Lower leg skin (tissue), 4 donors: ENCODE measurements at regions not wholly inside any gene's neighbourhood (a gene's known extent, or its start where the extent isn't known, plus 50 kb on each side); places are given as distances from the start of the nearest gene placed in this dataset.

Experiments used
- DNase-seq, 2 donors: peaks; one replicate each; pipeline ENCODE4 v3.0.0-alpha.2; 2019; ENCODE audit warnings: low spot score in 2 of 2
- H3K4me3 ChIP-seq: fragments of 200-600 bp; sonication (generic); 2 replicates; pipeline ENCODE4 v1.5.1; 2017; ENCODE audit warnings: mild to moderate bottlenecking, low read depth; ENCODE audit not compliant: poor library complexity, severe bottlenecking
- POLR2A ChIP-seq, 2 donors: fragments of 450-650 bp; IDR thresholded peaks; one replicate each; pipeline ENCODE4 v1.6.1; 2016 to 2017; ENCODE audit warnings: antibody characterized with exemption in 2 of 2, mild to moderate bottlenecking in 1 of 2, moderate library complexity in 1 of 2
- WGBS, 2 donors: methylation state at CpG; one replicate each; pipeline ENCODE4 v1.1.5; 2018; 5-methylcytosine and 5-hydroxymethylcytosine counted together
- intact Hi-C: fragments of 100-400 bp; cut with DNase I; formaldehyde crosslinking; loops from one replicate; pipeline ENCODE4 v1.15.0; 2023; ENCODE audit warnings: low total_unique reads
- TF ChIP-seq, protein P1 (sequence below), 3 donors: fragments of 450-650 bp; IDR thresholded peaks; one replicate each; pipeline ENCODE4 v1.5.1; 2016; ENCODE audit warnings: antibody characterized with exemption in 3 of 3, mild to moderate bottlenecking in 3 of 3, moderate library complexity in 2 of 3

DNA sequence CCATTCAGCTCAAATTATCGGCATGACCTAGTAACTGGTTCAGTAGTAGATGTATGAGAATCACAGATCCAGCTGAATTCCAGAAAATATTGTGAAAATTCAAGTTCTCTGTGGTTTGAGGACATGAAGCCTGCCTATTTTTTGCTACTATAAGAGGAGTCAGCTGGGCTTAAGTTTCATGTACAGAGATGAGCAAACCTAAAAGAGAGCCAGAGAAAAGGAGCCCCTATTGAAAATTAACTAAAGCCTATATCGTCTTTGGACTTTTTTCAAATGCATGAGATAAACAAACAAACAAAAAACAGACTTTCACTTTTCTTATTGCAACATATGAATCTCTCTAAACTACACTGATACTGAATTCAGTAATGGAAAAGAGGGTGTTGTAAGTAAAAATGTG, 106.8 kb upstream of the SPRY2 start:
- 84 to 89% methylated on average over 2 of the region's 2 CpGs for WGBS, 2 donors
- TF ChIP-seq, protein P1, sequence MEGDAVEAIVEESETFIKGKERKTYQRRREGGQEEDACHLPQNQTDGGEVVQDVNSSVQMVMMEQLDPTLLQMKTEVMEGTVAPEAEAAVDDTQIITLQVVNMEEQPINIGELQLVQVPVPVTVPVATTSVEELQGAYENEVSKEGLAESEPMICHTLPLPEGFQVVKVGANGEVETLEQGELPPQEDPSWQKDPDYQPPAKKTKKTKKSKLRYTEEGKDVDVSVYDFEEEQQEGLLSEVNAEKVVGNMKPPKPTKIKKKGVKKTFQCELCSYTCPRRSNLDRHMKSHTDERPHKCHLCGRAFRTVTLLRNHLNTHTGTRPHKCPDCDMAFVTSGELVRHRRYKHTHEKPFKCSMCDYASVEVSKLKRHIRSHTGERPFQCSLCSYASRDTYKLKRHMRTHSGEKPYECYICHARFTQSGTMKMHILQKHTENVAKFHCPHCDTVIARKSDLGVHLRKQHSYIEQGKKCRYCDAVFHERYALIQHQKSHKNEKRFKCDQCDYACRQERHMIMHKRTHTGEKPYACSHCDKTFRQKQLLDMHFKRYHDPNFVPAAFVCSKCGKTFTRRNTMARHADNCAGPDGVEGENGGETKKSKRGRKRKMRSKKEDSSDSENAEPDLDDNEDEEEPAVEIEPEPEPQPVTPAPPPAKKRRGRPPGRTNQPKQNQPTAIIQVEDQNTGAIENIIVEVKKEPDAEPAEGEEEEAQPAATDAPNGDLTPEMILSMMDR (IDR thresholded peaks at IDR 0.05) = no peak
- no peak for TF ChIP-seq POLR2A (IDR thresholded peaks at IDR 0.05)
- DNase-seq = no peak
- H3K4me3 ChIP-seq = no peak overlapping the region
- intact Hi-C loops = no loop called here

DNA sequence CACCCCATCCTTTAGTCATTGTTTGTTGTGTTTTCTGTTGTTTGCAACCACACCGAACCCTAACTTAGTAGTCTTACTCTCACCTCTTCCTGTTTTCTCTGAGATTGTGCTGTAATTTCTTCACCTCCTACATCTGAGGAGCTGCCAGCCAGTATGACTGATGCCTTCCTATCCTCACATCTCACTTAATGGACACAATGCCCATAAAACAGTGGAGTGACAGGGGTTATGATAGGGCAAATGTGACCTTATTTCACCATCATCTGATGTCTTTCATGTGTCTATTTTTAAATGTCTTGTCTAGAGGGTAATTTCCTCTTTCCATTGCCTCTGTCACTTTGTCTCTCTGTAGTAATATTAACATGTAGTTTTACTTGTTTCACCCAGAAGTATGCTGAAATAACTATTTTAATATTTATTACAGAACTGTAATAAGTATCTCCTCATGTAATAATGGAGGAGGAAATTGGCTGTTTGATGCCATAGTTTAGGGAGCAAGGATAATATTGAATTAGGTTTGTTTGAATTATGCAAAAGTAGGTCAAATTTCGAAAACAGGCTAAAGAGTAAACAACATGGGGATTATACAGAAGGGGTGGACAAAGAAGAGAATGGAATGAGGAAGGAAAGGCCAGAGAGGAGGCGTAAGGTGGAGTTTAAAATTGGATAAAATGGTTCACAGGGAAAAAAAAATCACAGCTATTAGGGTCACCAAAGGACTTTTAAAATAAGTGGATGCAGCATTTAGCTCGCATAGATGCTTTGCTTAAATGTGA, 103.5 kb upstream of the SPRY2 start:
- 72 to 76% methylated on average over 4 of the region's 4 CpGs for WGBS, 2 donors
- TF ChIP-seq, protein P1 (IDR thresholded peaks at IDR 0.05) = no peak
- no peak for TF ChIP-seq POLR2A (IDR thresholded peaks at IDR 0.05)
- no peak for DNase-seq
- H3K4me3 ChIP-seq = no peak overlapping the region
- intact Hi-C loops = no loop called here

DNA sequence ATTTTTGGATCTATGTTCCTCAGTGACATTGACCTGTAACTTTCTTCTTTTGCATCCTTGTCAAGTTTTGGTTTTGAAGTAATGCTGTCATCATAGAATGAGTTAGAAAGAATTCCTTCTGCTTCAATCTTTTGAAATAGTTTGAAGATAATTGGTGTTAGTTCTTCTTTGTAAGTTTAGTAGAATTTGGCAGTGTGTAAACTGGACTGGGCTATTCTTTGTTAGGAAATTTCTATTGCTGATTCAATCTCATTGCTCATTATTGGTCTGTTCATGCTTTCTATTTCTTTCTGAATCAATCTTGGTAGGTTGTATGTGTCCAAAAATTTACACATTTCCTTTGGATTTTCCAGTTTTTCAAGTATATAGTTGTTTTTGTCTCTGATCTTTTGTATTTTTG, 101.7 kb upstream of the SPRY2 start:
- no peak for DNase-seq
- TF ChIP-seq POLR2A (IDR thresholded peaks at IDR 0.05) = no peak
- TF ChIP-seq, protein P1 (IDR thresholded peaks at IDR 0.05) = no peak
- intact Hi-C loops = no loop called here
- no peak overlapping the region for H3K4me3 ChIP-seq

DNA sequence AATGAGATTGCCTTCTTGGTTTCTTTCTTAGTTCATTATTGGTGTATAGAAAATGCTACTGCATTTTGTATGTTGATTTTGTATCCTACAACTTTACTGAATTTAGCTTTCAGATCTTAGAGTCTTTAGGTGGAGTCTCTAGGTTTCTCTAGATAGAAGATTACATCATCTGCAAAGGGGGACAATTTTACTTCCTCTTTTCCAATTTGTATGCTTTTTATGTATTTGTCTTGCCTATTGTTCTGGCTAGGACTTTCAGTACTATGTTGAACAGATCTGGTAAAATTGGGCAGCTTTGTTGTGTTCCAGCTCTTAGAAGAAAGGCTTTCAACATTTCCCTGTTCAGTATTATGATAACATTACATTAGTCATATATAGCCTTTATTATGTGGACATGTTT, 101.0 kb upstream of the SPRY2 start:
- no peak overlapping the region for H3K4me3 ChIP-seq
- TF ChIP-seq, protein P1 (IDR thresholded peaks at IDR 0.05) = no peak
- TF ChIP-seq POLR2A (IDR thresholded peaks at IDR 0.05) = no peak
- intact Hi-C loops = no loop called here
- no peak for DNase-seq

DNA sequence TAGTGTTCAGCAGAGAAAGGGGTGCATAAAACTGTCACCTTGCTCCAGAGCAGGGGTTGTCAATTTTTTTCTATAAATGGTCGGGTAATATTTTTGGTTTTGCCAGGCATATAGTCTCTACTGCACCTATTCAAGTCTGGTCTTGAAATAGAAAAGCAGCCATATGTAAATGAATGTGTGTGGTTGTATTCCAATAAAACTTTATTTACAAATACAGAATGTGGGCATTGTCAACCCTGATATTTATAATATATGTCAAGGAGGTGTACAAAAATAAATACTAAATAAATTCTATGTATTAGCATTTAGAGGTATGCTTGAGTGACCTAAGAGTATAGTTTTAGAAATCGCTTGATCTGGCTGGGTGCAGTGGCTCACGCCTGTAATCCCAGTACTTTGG, 97.6 kb upstream of the SPRY2 start:
- 94 to 97% methylated on average over 3 of the region's 3 CpGs for WGBS, 2 donors
- DNase-seq = no peak
- TF ChIP-seq, protein P1 (IDR thresholded peaks at IDR 0.05) = no peak
- no peak for TF ChIP-seq POLR2A (IDR thresholded peaks at IDR 0.05)
- intact Hi-C loops = no loop called here
- H3K4me3 ChIP-seq = no peak overlapping the region

DNA sequence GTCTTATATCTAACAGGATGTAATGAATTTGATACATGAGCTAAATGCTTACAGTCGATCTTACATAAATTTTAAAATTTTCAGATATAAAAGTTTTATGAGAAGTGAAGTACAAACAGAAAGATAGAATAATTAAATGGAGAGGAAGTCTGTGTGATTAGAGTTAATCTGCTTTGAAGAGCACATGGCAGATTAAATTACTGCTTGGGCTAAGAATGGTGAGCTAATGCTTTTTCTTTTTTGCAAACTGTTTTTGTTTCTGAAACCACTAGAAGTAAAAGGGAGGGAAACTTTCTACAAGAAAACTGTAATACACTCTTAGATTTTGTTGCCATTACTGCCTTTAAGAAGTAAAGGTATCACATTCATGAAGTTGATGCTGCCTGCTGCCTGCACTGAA, 96.3 kb upstream of the SPRY2 start:
- intact Hi-C loops = no loop called here
- 37 to 57% methylated on average over 1 of the region's 1 CpG for WGBS, 2 donors
- no peak for TF ChIP-seq POLR2A (IDR thresholded peaks at IDR 0.05)
- TF ChIP-seq, protein P1 (IDR thresholded peaks at IDR 0.05) = no peak
- no peak for DNase-seq
- H3K4me3 ChIP-seq = no peak overlapping the region
